ENCODE measurements at regions not wholly inside any gene's neighbourhood (a gene's known extent, or its start where the extent isn't known, plus 50 kb on each side); places are given as distances from the start of the nearest gene placed in this dataset.

- Histone ChIP-seq H3K4me1 (no peaks in the 10 kb centered on the region), H3K27me3 (no peaks in the 10 kb centered on the region), H3K4me3 (no peak overlapping the region), H3K36me3 (no peaks in the 10 kb centered on the region), H3K9me3 (no peaks in the 10 kb centered on the region), H3K27ac (replicated peaks in 1 of 4) (no peak overlapping the region)
- 57% methylated on average over 2 of the region's 2 CpGs for WGBS
- no peak for TF ChIP-seq EP300 (IDR thresholded peaks at IDR 0.05)
- no peak for TF ChIP-seq POLR2AphosphoS5 (IDR thresholded peaks at IDR 0.05)
- TF ChIP-seq CTCF (IDR thresholded peaks at IDR 0.05), result no peak
- TF ChIP-seq POLR2A (IDR thresholded peaks at IDR 0.05; ENCODE audit: low read depth), result no peak
- intact Hi-C loops (cut with DNase I), result no loop called here
- no peak for DNase-seq (ENCODE audit: extremely low spot score)
Observed at GRCh38 chr4:177612684-177613083, 170.4 kb upstream of the AGA start.

- no peaks in the 10 kb centered on the region for H3K36me3 ChIP-seq
- H3K4me1 ChIP-seq, result no peaks in the 10 kb centered on the region
- TF ChIP-seq CTCF (IDR thresholded peaks at IDR 0.05) (no peak), POLR2A (IDR thresholded peaks at IDR 0.05; ENCODE audit: low read depth) (no peak), EP300 (IDR thresholded peaks at IDR 0.05) (no peak), POLR2AphosphoS5 (IDR thresholded peaks at IDR 0.05) (no peak)
- intact Hi-C loops (cut with DNase I), result no loop called here
- no peak for DNase-seq (ENCODE audit: extremely low spot score)
- no peak overlapping the region for H3K4me3 ChIP-seq
- H3K9me3 ChIP-seq, result no peaks in the 10 kb centered on the region
- H3K27me3 ChIP-seq, result no peaks in the 10 kb centered on the region
- H3K27ac ChIP-seq (replicated peaks in 1 of 4), result no peak overlapping the region
Observed at GRCh38 chr4:177632481-177632880, 190.2 kb upstream of the AGA start.

GRCh38 chr4:177638871-177639270, 196.6 kb upstream of the AGA start:
- TF ChIP-seq POLR2A (IDR thresholded peaks at IDR 0.05; ENCODE audit: low read depth) (no peak), CTCF (IDR thresholded peaks at IDR 0.05) (no peak), EP300 (IDR thresholded peaks at IDR 0.05) (no peak), POLR2AphosphoS5 (IDR thresholded peaks at IDR 0.05) (no peak)
- H3K27me3 ChIP-seq, result no peaks in the 10 kb centered on the region
- no peaks in the 10 kb centered on the region for H3K4me1 ChIP-seq
- DNase-seq (ENCODE audit: extremely low spot score), result no peak
- no peaks in the 10 kb centered on the region for H3K9me3 ChIP-seq
- no peak overlapping the region for H3K27ac ChIP-seq (replicated peaks in 1 of 4)
- no peak overlapping the region for H3K4me3 ChIP-seq
- 40% methylated on average over 2 of the region's 2 CpGs for whole genome bisulfite sequencing
- H3K36me3 ChIP-seq, result no peaks in the 10 kb centered on the region
- intact Hi-C loops (cut with DNase I), result no loop called here

DNA sequence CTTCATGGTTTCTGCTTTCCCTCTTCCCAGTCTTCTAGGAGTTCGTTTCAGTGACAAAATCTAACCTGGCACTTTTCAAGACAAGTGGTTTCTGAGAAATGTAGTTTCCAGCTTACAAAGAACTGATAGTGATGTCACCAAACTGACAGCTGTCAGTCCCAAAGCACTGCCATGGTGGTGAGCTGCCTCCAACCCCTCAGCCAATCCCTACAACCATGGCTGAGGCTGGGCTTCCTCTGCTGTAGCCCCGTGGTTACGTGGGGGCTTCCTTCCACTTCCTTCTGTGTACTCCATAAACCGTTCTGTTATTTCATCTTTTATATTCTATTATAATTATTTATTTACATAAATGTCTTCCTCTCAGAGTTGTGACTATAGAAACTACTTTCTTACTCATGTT, 198.6 kb upstream of the AGA start:
- Histone ChIP-seq H3K4me1 (no peaks in the 10 kb centered on the region), H3K4me3 (no peak overlapping the region), H3K27me3 (no peaks in the 10 kb centered on the region), H3K9me3 (no peaks in the 10 kb centered on the region), H3K36me3 (no peaks in the 10 kb centered on the region), H3K27ac (replicated peaks in 1 of 4) (no peak overlapping the region)
- intact Hi-C loops (cut with DNase I), result no loop called here
- DNase-seq (ENCODE audit: extremely low spot score), result no peak
- TF ChIP-seq POLR2AphosphoS5 (IDR thresholded peaks at IDR 0.05) (no peak), POLR2A (IDR thresholded peaks at IDR 0.05; ENCODE audit: low read depth) (no peak), EP300 (IDR thresholded peaks at IDR 0.05) (no peak), CTCF (IDR thresholded peaks at IDR 0.05) (no peak)
- WGBS, result 66% methylated on average over 4 of the region's 4 CpGs

DNA sequence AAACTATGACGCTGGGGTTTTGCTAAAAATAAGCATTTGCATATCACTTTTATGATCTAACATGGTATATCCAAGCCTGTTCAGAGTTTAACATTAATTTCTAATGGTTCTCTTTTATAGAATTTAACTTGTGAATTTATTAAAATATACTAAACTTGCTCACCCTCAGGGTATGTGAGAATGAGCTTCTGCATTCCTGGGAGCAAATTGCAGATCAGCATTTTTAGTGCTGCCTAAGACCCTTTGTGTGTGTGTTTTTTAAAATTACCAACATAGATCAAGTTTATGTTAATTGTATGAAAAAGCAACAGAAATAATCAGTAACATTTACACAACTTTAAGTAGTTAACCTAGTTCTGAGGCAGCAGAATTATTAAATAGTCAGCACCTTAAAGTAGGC, 218.0 kb upstream of the AGA start:
- Histone ChIP-seq H3K36me3 (no peaks in the 10 kb centered on the region), H3K4me3 (no peak overlapping the region), H3K27ac (replicated peaks in 1 of 4) (no peak overlapping the region), H3K9me3 (no peaks in the 10 kb centered on the region), H3K4me1 (no peaks in the 10 kb centered on the region), H3K27me3 (no peaks in the 10 kb centered on the region)
- TF ChIP-seq EP300 (IDR thresholded peaks at IDR 0.05) (no peak), POLR2AphosphoS5 (IDR thresholded peaks at IDR 0.05) (no peak), CTCF (IDR thresholded peaks at IDR 0.05) (no peak), POLR2A (IDR thresholded peaks at IDR 0.05; ENCODE audit: low read depth) (no peak)
- WGBS, result 78% methylated on average over 1 of the region's 1 CpG
- no peak for DNase-seq (ENCODE audit: extremely low spot score)
- intact Hi-C loops (cut with DNase I), result no loop called here

Data from esophagus muscularis mucosa (tissue), 4 donors.